GM21717 (cell line): ENCODE measurements at regions not wholly inside any gene's neighbourhood (a gene's known extent, or its start where the extent isn't known, plus 50 kb on each side); places are given as distances from the start of the nearest gene placed in this dataset.

Source experiments
- ATAC-seq: cut with Tn5 transposase; IDR thresholded peaks from one replicate; pipeline ENCODE4 v1.9.1; 2021; ENCODE audit warnings: mild to moderate bottlenecking, moderate library complexity; ENCODE audit not compliant: unreplicated experiment

GRCh38 chr4:12880844-12881243 lies 603.3 kb downstream of the RAB28 start:
- ATAC-seq, result no peak

GRCh38 chr4:12879496-12879895 lies 604.6 kb downstream of the RAB28 start:
- no peak for ATAC-seq

- no peak for ATAC-seq
These were observed 608.4 kb downstream of the RAB28 start for GRCh38 chr4:12875640-12876243.

DNA sequence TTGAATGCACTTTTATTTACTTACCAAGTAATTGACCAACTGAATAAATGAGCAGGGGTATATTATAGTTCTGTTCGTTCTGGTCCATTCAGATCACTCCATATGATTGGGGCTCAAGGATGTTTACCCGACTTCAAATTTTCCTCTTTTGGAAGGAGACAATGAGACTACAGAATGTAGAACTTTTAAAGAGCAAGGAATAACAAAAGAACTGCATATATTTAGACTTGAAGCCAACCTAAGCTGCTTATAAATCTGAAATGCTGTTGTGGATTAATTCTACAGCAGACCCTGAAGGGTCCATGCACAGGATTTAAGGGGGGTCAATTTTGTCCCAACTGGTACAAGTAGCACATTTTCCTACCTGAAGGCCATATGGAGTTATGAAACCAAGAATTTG lies 610.8 kb downstream of the RAB28 start:
- ATAC-seq, result no peak

DNA sequence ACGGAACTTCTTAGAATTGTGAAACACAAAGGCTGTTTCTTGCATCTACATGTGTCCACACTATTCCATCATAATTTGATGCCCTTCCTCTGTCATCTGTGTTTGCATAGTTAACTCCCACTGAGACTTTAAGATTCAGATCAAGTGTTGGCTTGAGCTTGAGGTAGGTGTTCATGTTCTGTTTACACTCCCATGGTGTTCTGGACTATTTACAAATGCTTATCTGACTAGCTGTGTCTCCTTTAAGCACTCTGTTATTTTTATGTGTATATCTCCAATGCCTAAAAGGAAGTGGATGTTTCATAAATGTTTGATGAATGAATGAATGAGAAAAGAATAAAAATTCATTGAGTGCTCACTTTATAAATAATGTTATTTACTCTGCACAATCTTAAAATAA lies 622.7 kb downstream of the RAB28 start:
- ATAC-seq, result no peak

DNA sequence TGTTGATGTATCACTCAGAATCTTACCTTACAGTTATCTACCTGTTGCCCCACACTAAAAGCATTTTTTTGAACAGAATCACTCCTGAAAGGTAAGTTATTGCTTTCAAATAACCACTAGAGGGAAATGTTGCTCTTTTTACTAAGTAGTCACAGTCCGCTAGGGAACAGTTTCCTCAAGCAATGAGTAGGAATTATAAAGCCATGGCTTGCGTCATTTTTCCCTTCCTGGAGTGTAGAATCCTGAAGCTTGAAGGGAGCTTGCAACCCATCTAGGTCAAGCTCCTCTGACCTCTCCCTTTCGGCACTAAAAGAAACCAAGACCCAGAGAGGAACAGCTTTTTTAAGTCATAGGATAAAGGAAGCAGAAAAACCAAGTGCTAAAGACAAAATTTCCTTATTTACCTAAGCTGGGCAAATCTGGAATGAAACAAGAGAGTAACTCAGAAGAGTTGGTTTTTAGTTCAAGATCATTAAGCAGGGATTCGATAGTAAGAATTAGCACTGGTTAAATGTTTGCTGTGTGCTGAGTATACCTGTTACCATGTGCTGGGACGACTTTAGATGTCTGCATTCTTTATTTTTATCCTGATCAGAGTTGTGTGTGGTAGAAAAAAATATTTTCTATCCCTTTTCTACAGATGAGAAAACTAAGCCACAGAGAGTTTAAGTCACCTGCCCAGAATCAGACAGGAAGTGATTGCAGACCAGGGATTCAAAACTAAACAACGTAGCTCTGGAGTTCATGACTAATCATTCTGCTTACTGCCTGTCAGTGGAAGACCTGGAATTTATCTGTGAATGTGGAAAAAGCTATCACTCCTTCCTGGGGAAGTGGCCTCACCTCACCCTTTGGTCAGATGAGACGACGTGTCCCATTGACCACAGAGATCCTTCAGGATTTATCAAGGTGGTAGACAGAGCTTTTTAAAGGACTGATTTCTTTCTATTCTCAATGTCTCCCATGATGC lies 631.5 kb downstream of the RAB28 start:
- ATAC-seq, result no peak

DNA sequence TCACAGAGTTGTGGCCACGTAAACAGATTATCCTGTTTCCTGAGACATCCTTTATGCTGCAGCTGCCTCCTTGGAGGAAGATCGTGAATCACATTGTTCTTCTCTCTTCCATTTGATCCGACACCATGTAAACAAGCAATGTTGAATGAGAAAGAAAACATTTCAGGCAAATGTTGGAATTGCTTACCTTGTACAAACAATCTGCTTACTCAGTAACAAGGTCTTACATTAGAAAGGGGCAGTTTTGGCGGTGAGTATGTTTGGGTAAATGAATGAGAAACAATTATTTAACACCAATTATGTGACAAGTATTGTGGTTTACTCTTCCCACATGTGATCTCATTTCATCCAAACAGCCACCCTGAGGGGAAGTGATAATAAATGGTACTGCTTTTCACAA lies 637.8 kb downstream of the RAB28 start:
- no peak for ATAC-seq

- ATAC-seq, result no peak
These were observed 640.0 kb downstream of the RAB28 start for GRCh38 chr4:12844141-12844540.

GRCh38 chr4:12827966-12828365 lies 656.2 kb downstream of the RAB28 start:
- ATAC-seq, result no peak

DNA sequence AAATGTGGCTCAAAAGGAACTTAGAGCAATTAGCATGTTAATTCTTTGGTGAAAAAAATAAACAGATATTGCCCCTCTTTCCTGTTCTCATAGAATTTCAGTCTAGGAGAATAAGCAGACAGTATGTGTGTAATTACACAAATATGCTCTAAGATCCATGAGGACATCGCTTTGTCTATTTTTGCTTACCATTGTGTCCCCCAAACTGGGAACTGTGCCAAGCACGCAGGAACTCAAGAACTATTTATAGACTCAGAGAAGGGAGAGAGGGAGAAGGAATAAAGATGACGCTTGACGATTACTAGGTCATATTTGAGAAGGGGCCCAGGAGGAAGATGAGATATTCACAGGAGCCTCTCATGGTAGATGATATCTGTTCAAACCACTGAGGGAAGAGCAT lies 692.6 kb downstream of the RAB28 start:
- no peak for ATAC-seq

- no peak for ATAC-seq
These were observed 696.9 kb downstream of the RAB28 start for GRCh38 chr4:12787261-12787660.

GRCh38 chr4:12778706-12779105 lies 705.4 kb downstream of the RAB28 start:
- ATAC-seq, result no peak

- ATAC-seq, result no peak
These were observed 705.9 kb downstream of the RAB28 start for GRCh38 chr4:12778191-12778590.

DNA sequence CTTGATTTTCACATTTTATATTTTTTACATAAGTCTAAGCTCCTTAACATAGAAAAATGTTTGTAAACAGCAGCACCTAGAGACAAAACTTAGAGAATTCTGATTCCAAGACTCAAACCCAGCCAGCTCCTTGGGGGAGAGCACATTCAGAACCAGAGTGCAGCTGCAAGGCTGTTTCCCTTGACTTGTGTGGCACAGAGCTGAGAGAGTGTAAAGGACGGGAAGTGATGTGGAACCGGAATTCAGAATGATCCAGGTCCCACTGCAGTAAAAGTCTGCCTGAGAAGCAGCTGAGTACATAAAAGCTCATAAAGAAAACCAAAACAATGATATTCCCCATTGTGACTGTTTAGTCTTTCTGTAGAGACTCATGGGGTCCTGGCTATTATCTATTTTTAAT lies 713.8 kb downstream of the RAB28 start:
- ATAC-seq, result no peak

DNA sequence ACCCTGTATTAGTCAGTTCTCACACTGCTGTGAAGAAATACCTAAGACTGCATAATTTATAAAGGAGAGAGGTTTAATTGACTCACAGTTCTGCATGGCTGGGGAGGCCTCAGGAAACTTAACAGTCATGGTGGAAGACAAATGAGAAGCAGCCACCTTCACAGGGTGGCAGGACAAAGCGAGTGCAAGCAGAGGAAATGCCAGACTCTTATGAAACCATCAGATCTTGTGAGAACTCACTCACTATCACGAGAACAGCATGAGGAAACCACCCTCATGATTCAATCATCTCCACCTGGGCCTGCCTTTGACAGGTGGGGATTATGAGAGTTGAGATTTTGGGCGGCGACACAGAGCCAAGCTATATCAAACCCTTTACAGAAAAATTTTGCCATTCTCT lies 722.4 kb downstream of the RAB28 start:
- ATAC-seq, result no peak

- no peak for ATAC-seq
These were observed 737.0 kb downstream of the RAB28 start for GRCh38 chr4:12747154-12747553.

GRCh38 chr4:12746221-12746620 lies 737.9 kb downstream of the RAB28 start:
- ATAC-seq, result no peak

GRCh38 chr4:12734586-12734985 lies 749.6 kb downstream of the RAB28 start:
- ATAC-seq, result no peak

DNA sequence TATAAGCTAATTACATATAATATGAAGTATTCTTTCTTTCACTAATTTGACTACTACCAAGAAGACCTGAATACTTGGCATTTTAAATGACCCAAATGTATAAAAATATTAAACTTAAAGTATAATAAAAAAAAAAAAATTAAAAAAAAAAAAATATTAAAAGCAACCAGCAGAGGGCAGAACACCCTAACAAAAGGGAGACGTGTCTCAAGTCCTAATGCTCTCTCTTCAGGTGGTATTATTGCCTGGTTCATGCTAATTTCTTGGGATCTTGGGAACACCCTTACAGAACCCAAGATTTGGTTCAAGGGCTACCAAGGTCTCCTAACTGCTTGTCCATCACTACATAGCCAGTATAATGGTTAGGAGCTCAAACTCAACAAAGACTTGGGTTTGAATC lies 754.8 kb downstream of the RAB28 start:
- no peak for ATAC-seq

GRCh38 chr4:12724510-12724909 lies 759.6 kb downstream of the RAB28 start:
- ATAC-seq, result no peak

- no peak for ATAC-seq
These were observed 760.2 kb downstream of the RAB28 start for GRCh38 chr4:12723849-12724447.

- ATAC-seq, result no peak
These were observed 767.2 kb downstream of the RAB28 start for GRCh38 chr4:12716896-12717295.
